Fibroblast of villous mesenchyme (primary cell): ENCODE measurements at regions not wholly inside any gene's neighbourhood (a gene's known extent, or its start where the extent isn't known, plus 50 kb on each side); places are given as distances from the start of the nearest gene placed in this dataset.

ENCODE experiments used
- DNase-seq: peaks from one replicate; pipeline ENCODE4 v3.0.0-alpha.2; 2010; ENCODE audit warnings: low read depth
- H3K4me3 ChIP-seq: 2 replicates; pipeline ENCODE4 v1.5.1; 2011; ENCODE audit warnings: low read depth, mild to moderate bottlenecking, low read length
- TF ChIP-seq, protein P1 (sequence below): IDR thresholded peaks from 2 replicates; pipeline ENCODE4 v1.5.1; 2012; ENCODE audit warnings: low read depth, mild to moderate bottlenecking, low read length; ENCODE audit not compliant: insufficient read depth

DNA sequence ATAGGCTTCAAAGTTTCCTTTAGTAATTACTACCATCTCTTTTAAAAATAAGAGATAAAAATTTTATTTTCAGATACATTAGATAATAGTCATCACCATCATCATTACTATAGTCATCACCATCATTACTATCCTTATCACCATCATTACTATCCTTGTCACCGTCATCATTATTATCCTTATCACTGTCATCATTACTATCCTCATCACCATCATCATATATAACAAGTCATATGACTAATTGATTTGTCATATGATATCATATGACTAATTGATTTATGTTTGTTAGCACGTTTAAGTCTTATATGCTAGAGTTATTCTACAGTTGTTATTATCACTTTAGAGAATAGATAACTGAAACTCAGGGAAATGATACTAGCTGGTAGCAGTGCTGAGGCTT is 382.1 kb upstream of the CDH18 start:
- no peak for DNase-seq
- H3K4me3 ChIP-seq = no peak overlapping the region
- TF ChIP-seq, protein P1, sequence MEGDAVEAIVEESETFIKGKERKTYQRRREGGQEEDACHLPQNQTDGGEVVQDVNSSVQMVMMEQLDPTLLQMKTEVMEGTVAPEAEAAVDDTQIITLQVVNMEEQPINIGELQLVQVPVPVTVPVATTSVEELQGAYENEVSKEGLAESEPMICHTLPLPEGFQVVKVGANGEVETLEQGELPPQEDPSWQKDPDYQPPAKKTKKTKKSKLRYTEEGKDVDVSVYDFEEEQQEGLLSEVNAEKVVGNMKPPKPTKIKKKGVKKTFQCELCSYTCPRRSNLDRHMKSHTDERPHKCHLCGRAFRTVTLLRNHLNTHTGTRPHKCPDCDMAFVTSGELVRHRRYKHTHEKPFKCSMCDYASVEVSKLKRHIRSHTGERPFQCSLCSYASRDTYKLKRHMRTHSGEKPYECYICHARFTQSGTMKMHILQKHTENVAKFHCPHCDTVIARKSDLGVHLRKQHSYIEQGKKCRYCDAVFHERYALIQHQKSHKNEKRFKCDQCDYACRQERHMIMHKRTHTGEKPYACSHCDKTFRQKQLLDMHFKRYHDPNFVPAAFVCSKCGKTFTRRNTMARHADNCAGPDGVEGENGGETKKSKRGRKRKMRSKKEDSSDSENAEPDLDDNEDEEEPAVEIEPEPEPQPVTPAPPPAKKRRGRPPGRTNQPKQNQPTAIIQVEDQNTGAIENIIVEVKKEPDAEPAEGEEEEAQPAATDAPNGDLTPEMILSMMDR = no peak

DNA sequence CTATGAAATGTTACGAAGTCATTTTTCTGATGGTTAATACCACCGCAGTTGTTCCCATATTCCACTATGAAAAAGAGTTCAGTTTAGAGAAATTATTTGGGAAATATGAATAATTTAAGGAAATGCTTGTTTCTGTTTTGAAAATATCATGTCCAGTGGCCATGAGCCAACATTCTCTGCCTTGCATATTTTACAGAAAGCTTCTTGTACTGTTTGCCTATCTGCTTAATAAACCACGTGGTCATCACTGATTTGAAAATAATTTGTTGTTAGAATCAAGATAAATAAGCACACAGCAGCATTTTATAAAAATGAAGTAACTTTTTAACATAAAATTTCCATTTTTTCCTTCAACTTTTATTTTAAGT is 381.5 kb upstream of the CDH18 start:
- no peak overlapping the region for H3K4me3 ChIP-seq
- DNase-seq = no peak
- TF ChIP-seq, protein P1 = no peak

DNA sequence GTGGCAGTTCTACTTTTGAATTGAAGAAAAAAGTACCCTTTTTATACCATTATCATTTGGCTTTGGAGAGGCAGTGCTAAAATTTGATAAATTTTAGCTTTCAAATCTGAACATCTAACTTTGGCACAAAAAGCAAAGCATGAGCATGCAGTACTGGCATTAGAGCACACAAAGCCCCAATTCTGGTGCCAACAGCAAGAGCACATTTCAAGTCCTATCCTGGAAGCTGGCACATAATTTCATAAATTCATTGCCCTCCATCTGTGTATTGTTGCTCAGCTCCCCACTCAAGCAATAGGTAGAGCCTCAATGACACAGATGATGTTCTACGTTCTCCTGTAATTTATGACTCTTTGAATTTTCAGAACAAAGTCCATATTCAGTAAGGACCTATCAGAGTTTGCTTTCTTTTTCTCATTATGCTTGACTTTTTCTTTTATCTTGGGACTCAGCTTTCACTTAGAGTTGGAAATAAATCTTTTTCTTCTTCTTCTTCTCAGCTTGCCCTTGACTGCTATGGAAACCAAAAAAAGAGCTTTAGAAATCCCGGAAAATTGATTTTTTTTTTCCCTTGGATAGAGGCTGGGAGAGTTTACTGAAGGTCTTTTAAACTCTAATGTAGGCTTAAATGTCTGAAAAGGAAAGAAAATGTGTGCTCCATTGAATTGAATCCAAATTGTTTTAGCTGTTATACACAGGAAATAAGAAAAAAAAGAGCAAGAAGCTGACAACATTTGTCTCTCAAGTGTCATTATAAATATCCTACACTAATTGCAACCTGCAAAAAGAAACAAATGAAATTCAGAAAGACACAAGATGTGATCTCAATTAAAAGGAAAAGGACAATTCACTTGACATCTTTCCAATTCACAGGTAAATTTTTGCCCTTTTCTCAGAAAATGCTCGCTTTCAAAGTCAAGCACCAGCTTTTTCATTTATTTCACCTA is 380.8 kb upstream of the CDH18 start:
- H3K4me3 ChIP-seq = no peak overlapping the region
- DNase-seq = no peak
- TF ChIP-seq, protein P1 = no peak

DNA sequence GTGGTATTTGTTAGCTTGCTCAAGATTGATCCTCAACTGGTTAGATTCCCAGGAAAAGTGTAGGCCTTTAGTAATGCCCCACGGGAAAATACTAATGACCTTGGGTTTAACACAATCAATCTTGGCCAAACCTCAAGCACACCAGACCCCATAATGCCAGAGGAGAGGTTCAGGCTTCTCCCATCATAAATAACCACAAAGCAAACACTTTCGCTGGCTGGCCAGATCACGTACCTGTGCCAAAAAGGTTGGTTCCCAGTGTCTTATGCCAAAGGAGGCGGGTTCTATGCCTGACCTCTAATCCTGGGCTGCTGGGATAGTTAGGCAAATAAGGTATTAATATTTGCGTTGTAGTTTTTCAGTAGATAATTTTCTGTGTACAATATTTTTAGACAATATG is 379.2 kb upstream of the CDH18 start:
- TF ChIP-seq, protein P1 = no peak
- no peak overlapping the region for H3K4me3 ChIP-seq
- DNase-seq = no peak

DNA sequence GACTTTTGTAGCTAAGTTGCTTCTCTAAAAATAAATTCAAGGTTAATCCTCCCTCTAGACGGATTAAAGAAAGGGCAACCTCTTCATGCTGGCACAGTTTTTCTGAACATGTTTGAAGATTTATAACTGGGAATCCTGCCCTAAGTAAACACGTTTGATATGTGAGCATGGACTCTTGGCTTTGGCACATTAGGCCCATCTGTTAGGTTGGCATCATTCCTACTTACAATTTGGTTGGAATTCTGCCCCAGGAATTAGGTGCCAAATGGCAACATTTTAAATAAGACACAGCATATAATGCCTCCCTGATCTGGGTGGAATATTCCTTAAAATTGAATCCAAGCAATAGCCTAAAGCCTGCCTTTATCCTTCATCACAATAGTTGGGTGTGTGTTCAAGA is 372.3 kb upstream of the CDH18 start:
- H3K4me3 ChIP-seq = no peak overlapping the region
- no peak for DNase-seq
- TF ChIP-seq, protein P1 = no peak

DNA sequence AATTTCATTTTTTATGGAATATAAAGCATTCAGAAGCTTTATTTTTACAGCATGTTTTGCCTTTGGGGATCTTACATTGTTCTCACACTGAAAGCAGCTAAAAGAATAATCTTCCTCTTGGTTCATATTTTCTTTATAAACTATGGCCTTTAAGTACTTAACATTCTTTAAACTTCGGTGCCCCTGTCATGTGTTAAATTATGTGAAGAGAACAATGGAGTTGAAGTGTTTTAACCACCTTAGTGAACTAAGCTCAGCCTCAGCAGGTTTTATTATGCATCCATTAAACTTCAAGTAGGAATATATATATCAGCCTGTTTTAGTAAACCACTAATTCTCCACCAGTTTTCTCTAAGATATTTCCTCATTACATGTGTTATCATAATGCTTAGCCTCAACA is 371.4 kb upstream of the CDH18 start:
- H3K4me3 ChIP-seq = no peak overlapping the region
- DNase-seq = no peak
- TF ChIP-seq, protein P1 = no peak

DNA sequence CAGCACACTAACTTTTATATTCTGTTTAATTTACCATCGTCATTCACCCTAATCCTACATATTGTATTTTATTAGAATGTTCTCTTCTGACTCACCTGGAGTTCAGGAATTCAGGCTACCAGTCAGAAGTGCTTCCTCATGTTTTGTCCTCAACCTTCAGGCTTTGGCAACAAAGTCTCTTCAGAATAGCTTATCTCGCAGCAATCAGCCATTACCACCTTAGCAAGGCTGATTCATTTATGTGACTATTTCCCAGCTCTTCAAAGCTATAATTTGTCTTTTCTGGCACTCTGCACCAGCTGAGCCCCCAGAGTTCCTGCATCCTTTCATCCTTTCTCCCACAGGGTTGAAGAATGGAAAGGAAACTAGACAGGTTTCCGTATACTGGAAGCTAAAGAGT is 365.5 kb upstream of the CDH18 start:
- TF ChIP-seq, protein P1 = no peak
- DNase-seq = no peak
- H3K4me3 ChIP-seq = no peak overlapping the region
